ENCODE measurements at regions not wholly inside any gene's neighbourhood (a gene's known extent, or its start where the extent isn't known, plus 50 kb on each side); places are given as distances from the start of the nearest gene placed in this dataset.

DNA sequence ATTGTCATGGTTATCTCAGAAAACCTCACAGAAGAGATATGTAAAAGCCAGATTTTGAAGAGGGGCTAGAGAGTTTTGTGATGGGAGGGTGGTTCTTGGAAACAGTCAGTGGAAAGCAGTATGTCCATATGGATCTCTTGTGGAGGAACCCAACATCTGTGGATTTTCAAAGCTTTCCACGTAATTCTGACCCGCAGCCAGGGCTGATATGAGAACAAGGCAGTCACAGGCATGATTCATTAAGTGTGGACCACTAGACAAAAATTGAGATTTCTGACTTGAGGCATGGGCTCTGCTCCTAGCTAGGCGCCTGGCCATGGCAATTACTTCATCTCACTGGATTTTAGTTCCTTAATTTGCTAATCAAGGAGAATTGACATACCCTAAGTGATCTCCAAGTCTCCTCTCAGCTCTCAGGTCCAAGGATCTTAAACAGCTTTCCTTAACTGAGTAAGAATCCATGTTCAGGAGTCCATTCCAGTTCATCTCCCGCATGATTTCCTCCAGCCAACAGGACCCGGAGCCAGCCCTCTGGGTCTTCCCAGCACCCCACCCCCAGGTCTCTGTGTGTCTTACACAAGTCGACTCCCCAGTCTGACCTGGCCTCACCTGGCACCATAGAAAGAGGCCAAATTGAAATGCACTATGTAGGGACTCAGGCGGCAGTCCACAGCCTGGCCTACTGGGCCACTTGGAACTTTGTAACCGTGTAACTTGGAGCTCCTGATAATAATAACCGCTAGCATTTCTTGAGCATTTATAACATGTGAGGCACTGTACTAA is 176.3 kb upstream of the PARP11 start:
- no peak overlapping the region for H3K4me3 ChIP-seq (ENCODE audit: low read depth, low read length)
- TF ChIP-seq, protein P1, sequence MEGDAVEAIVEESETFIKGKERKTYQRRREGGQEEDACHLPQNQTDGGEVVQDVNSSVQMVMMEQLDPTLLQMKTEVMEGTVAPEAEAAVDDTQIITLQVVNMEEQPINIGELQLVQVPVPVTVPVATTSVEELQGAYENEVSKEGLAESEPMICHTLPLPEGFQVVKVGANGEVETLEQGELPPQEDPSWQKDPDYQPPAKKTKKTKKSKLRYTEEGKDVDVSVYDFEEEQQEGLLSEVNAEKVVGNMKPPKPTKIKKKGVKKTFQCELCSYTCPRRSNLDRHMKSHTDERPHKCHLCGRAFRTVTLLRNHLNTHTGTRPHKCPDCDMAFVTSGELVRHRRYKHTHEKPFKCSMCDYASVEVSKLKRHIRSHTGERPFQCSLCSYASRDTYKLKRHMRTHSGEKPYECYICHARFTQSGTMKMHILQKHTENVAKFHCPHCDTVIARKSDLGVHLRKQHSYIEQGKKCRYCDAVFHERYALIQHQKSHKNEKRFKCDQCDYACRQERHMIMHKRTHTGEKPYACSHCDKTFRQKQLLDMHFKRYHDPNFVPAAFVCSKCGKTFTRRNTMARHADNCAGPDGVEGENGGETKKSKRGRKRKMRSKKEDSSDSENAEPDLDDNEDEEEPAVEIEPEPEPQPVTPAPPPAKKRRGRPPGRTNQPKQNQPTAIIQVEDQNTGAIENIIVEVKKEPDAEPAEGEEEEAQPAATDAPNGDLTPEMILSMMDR (IDR thresholded peaks at IDR 0.05; ENCODE audit: insufficient read depth, low read depth, low read length) = no peak
- DNase-seq (ENCODE audit: low read depth) = no peak

DNA sequence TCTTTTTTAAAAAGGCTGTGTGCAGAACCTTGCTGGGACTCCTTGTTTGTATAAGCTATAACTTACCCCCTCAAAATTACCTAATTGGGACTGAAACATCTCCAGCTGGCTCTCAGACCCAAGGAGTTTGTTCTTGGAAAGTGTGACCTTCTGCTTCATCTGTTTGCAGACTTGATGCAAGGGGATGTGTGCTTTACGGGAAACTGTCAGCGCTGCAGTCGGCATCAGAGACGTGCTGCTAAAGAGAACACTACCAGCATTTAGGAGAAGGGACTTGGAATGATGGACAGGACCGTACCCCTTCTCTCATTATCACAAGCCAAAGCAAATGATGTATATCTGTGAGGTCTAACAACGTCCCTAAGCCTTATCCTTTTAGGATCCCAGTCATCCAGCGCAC is 174.2 kb upstream of the PARP11 start:
- TF ChIP-seq, protein P1 (IDR thresholded peaks at IDR 0.05; ENCODE audit: insufficient read depth, low read depth, low read length) = no peak
- DNase-seq (ENCODE audit: low read depth) = no peak
- H3K4me3 ChIP-seq (ENCODE audit: low read depth, low read length) = no peak overlapping the region

GRCh38 chr12:4046495-4046840 is 173.3 kb upstream of the PARP11 start:
- TF ChIP-seq, protein P1 (IDR thresholded peaks at IDR 0.05; ENCODE audit: insufficient read depth, low read depth, low read length) = no peak
- DNase-seq (ENCODE audit: low read depth) = no peak
- no peak overlapping the region for H3K4me3 ChIP-seq (ENCODE audit: low read depth, low read length)

DNA sequence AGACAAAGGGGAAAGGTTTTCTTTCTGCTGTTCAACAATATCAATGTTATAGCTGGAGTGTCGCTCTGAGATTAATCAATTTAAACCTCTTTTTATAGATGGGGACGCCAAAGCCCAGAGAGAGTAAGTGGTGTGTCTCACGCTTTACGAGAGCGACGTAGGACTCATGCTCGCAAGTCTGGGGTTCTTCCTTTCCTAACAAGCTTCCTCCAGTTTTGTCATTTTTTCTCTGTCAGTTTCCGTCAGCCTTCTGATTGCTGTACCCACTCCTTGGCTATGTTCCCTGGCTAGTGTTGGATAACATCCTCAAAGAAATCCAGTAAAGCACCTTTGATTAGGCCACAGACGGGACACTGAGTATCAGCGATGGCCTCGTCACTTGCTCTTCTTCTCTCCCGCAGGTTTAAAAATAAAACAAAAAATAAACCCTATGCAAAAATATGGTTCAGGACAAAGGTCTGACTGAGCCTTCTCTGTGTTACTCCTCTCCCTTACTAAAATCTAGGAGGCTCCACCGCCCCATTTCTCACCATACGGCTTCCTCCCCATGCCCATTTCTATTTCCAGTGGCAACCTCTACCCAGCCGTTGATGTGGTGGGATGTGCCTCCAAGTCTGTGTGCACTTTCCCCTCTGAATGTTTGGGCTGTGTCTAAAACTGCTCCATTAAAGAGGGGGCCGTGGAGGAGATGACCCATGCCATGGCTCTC is 172.7 kb upstream of the PARP11 start:
- TF ChIP-seq, protein P1 (IDR thresholded peaks at IDR 0.05; ENCODE audit: insufficient read depth, low read depth, low read length) = no peak
- H3K4me3 ChIP-seq (ENCODE audit: low read depth, low read length) = no peak overlapping the region
- DNase-seq (ENCODE audit: low read depth) = no peak

DNA sequence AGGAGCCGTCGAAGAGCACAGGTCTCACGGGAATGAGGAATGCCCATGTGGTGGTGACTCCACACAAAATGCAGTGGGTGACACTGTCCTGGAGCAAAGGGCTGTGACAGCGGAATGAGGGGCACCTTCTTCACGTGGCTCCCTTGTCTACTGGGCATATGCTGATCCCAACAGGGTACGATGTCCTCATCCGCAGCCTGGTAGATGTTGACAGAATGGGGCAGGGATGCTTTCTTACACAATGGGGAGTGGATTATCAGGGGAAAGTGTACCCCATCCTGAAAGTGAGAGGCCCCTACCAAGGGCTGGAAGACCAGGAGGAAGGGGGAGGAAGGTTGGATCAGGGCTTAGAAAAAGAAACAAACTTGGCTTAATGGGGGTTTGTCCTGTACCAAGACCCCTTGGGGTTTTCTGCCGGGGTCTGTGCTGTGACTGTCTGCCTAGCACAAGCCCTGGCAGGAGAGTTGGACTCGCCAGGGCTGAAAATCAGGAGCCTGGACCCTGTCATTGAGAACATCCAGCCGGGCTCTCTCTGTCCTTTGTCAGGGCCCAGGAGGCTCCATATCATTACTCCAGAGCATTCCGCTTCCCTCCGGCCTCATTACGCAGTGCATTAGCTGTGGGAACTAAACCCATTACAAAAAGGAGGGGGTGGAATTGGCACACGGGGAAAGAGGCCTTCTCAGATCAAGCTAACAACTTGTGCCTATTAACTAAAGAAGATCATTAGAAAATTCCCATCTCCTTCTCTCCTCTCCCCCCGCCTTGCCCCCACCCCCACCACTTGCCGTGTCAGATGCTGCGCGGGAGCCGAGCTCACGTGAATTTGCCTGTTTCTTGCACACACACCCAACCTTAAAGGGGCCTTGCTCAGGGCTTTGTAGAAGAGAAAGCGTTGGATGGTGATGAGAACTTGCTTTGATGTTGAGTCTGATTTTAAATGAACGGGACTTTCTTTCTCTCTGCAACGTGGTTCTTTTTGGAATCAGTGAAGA is 171.8 kb upstream of the PARP11 start:
- DNase-seq (ENCODE audit: low read depth) = no peak
- no peak overlapping the region for H3K4me3 ChIP-seq (ENCODE audit: low read depth, low read length)

GRCh38 chr12:4044101-4044500 is 170.9 kb upstream of the PARP11 start:
- H3K4me3 ChIP-seq (ENCODE audit: low read depth, low read length) = no peak overlapping the region
- TF ChIP-seq, protein P1 (IDR thresholded peaks at IDR 0.05; ENCODE audit: insufficient read depth, low read depth, low read length) = no peak
- no peak for DNase-seq (ENCODE audit: low read depth)

More for the DNA sequence above, 171.8 kb upstream of the PARP11 start:
- TF ChIP-seq, protein P1 (IDR thresholded peaks at IDR 0.05; ENCODE audit: insufficient read depth, low read depth, low read length) = no peak
